HG02885 (cell line): ENCODE measurements at regions not wholly inside any gene's neighbourhood (a gene's known extent, or its start where the extent isn't known, plus 50 kb on each side); places are given as distances from the start of the nearest gene placed in this dataset.

Experiments
- ATAC-seq: cut with Tn5 transposase; IDR thresholded peaks from one replicate; pipeline ENCODE4 v1.9.1; 2021; ENCODE audit warnings: mild to moderate bottlenecking; ENCODE audit not compliant: unreplicated experiment, poor library complexity

DNA sequence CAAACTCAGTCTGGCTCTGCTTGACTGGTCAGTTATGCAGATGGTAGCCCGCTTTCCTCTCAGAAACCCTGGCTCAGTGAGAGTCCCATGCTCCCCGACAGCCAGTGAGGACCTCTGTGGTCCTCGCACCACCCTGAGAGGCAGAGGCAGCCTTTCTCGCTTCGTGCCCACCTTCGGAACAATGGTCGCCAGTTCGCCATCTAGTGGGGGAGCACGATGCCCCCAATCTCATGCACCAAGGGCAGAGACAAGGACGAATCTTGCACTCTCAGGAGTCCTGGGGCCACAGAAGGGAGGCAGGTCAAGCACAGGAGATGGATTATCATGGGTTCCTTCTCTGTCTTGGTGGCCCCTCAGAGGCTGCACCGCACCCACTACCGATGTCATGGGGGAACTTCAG lies 75.2 kb downstream of the RHCG start:
- no peak for ATAC-seq

- ATAC-seq = no peak
Measured at GRCh38 chr15:89419370-89419984, 76.9 kb downstream of the RHCG start.

- ATAC-seq = no peak
Measured at GRCh38 chr15:89417206-89417725, 79.1 kb downstream of the RHCG start.

DNA sequence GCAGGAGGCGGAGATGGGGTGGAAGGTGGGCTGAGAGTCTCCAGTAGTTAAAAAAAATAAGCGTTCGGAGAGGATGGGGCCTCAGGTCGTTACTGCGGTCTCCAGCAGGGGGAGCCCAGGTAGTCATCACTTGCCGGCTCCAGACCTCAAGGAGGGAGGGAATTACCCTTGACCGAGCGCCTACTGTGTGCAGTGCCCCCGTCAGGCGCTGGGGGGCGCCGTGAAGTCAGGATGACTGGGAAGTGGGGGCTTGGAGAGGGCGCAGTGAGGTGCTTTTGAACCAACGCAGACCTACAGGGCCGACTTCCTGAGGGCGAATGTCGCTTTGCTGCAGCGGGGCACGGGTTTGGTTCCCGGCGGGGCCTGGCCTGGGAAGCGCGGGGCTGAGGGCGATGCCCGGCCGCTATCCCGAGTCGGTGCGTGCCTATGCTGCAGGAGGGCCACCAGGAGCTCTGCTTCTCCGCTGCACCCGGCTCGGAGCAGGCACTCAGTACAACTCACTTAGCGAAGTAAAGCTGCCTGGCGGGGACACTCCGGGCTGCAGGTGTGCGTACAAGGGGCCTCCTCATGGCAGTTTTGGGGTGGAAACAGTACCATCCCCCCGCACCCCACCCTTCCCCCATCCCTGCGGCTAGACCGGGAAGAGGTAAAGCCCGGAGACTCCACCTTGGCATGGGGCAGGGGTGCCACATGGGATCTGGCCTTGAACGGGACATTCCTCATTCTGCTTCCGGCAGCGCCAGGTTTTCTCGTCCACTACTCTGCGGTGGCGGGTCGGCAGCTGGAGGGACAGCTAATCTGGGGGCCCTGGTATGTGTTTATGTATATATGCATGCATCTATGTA lies 79.8 kb downstream of the RHCG start:
- ATAC-seq = peak; percentile 85

GRCh38 chr15:89414571-89414970 lies 79.9 kb upstream of the POLG start:
- ATAC-seq = no peak

- no peak for ATAC-seq
Measured at GRCh38 chr15:89413877-89414276, 79.3 kb upstream of the POLG start.

GRCh38 chr15:89412905-89413411 lies 78.3 kb upstream of the POLG start:
- ATAC-seq = no peak

DNA sequence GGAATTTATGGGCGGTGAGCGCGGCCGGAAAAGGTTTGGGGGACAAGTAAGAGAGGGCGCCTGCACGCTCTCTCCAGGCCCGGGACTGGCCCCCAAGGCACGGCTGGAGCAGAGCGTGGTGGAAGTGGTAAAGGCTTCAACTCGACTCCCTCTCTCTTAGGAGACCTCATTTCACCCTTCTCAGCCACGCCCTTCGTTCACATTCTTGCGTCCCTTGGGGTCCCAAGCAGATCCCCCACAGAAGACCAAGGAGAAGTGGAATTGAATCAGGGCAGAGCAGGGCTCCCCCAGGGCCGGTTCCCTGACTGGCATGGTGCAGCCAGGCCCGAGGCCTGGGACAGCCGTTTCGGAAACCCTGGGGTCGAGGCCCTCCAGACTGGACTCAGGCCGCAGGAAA lies 75.4 kb upstream of the POLG start:
- no peak for ATAC-seq

GRCh38 chr15:89409184-89410038 lies 74.8 kb upstream of the POLG start:
- no peak for ATAC-seq

- ATAC-seq = no peak
Measured at GRCh38 chr15:89408372-89409183, 74.0 kb upstream of the POLG start.

GRCh38 chr15:89406940-89407607 lies 72.5 kb upstream of the POLG start:
- no peak for ATAC-seq

DNA sequence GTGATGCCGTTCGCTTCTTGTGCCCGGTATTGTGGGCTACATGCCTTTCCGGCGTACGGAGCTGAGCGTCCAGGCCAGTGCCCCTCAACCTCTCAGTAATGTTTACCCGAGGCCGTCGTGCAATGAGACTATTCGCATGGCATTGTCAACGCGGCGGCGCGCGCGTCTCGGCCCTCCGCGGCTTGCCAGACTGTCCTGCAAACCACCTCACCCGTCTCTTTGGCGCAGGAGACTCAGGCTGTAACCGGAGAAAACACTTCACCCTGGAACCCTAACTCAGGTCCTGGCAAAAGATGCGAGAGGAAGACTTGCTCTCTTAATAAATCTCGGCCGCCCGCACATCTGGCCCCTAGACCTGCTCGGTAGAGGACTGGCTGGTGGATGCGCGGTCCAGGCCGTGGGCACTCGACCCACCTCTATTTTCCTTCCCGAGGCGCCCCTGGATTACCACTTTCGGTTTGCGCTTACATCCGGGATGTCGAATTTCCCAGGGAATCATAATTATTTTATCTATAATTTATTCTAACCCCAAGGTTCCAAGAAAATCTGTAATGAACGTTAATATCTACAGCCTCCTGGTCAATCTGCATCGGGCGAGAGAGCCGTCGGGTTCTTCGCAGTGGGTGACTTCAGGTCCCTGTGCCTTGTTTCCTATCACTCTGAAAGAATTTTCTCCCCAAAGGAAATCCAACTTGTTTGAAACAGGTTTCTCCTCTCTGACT lies 71.8 kb upstream of the POLG start:
- ATAC-seq = no peak

GRCh38 chr15:89405494-89405893 lies 70.9 kb upstream of the POLG start:
- ATAC-seq = no peak

DNA sequence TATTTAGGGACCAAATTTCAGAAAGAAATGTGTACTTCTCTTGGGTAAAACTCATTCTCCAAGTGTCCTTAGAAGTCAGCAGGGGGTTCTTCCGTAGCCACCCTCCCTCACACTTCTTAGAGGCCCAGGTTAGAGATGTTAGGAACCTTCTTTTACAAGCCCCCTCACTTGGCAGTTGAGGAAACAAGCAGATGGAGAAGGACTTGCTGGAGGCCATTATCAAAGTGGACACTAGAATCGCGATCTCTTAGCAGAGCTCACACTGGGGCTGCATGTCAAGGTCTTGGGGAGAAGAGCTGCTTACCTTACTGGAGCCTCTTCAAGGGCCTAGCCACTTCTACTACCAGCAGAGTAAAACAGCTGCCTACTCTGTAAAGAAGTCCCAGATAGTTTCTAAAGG lies 69.4 kb upstream of the POLG start:
- ATAC-seq = no peak

- no peak for ATAC-seq
Measured at GRCh38 chr15:89402518-89402805, 67.8 kb upstream of the POLG start.

GRCh38 chr15:89401631-89402517 lies 67.2 kb upstream of the POLG start:
- ATAC-seq = no peak

- ATAC-seq = no peak
Measured at GRCh38 chr15:89400782-89401545, 66.3 kb upstream of the POLG start.
